Stimulated activated CD8-positive, alpha-beta memory T cell treated with anti-CD3 and anti-CD28 coated beads, Interleukin-12 subunit alpha, Interleukin-12 subunit beta, amount 100 ng/mL, for 1 hour (primary cell): ENCODE measurements at regions not wholly inside any gene's neighbourhood (a gene's known extent, or its start where the extent isn't known, plus 50 kb on each side); places are given as distances from the start of the nearest gene placed in this dataset.

Experiments
- DNase-seq: peaks from one replicate; pipeline ENCODE4 v3.0.0-alpha.2; 2020; ENCODE audit warnings: low read depth

- no peak for DNase-seq
Observed at GRCh38 chr10:83252169-83252568, 887.1 kb upstream of the GHITM start.

GRCh38 chr10:83252596-83252995, 886.7 kb upstream of the GHITM start:
- DNase-seq, result no peak

GRCh38 chr10:83253011-83253671, 886.2 kb upstream of the GHITM start:
- DNase-seq, result no peak

GRCh38 chr10:83254698-83255097, 884.6 kb upstream of the GHITM start:
- DNase-seq, result no peak

- DNase-seq, result no peak
Observed at GRCh38 chr10:83262434-83262833, 876.9 kb upstream of the GHITM start.

GRCh38 chr10:83272666-83273434, 866.5 kb upstream of the GHITM start:
- DNase-seq, result no peak

GRCh38 chr10:83274088-83274487, 865.2 kb upstream of the GHITM start:
- no peak for DNase-seq

GRCh38 chr10:83276971-83277370, 862.3 kb upstream of the GHITM start:
- no peak for DNase-seq

GRCh38 chr10:83283151-83283550, 856.2 kb upstream of the GHITM start:
- DNase-seq, result no peak

GRCh38 chr10:83287374-83287773, 851.9 kb upstream of the GHITM start:
- no peak for DNase-seq

- no peak for DNase-seq
Observed at GRCh38 chr10:83289373-83289772, 849.9 kb upstream of the GHITM start.

- no peak for DNase-seq
Observed at GRCh38 chr10:83289948-83290347, 849.4 kb upstream of the GHITM start.

GRCh38 chr10:83301732-83302131, 837.6 kb upstream of the GHITM start:
- DNase-seq, result no peak

- DNase-seq, result no peak
Observed at GRCh38 chr10:83302623-83303022, 836.7 kb upstream of the GHITM start.

GRCh38 chr10:83310688-83311087, 828.6 kb upstream of the GHITM start:
- no peak for DNase-seq

GRCh38 chr10:83312570-83312969, 826.7 kb upstream of the GHITM start:
- DNase-seq, result no peak

- no peak for DNase-seq
Observed at GRCh38 chr10:83332690-83333089, 806.6 kb upstream of the GHITM start.

- no peak for DNase-seq
Observed at GRCh38 chr10:83333566-83333965, 805.7 kb upstream of the GHITM start.

GRCh38 chr10:83343676-83344075, 795.6 kb upstream of the GHITM start:
- no peak for DNase-seq

GRCh38 chr10:83346266-83346910, 792.9 kb upstream of the GHITM start:
- DNase-seq, result no peak

GRCh38 chr10:83352588-83352987, 786.7 kb upstream of the GHITM start:
- no peak for DNase-seq

GRCh38 chr10:83354456-83354855, 784.9 kb upstream of the GHITM start:
- no peak for DNase-seq

GRCh38 chr10:83357004-83357403, 782.3 kb upstream of the GHITM start:
- DNase-seq, result no peak
